Activated T-helper 17 cell treated with anti-CD3 and anti-CD28 coated beads, Interleukin-2, amount 50 U/mL, for 72 hours (primary cell): ENCODE measurements at regions not wholly inside any gene's neighbourhood (a gene's known extent, or its start where the extent isn't known, plus 50 kb on each side); places are given as distances from the start of the nearest gene placed in this dataset.

Experiments used
- ATAC-seq: fragments of 150-1000 bp; cut with Tn5 transposase; replicated peaks from 2 replicates; pipeline ENCODE4 v1.10.0; 2021; ENCODE audit warnings: mild to moderate bottlenecking, moderate library complexity
- H3K27ac Mint-ChIP-seq: one replicate; pipeline ENCODE4 v1.8.0; 2022; ENCODE audit warnings: mixed read lengths
- H3K27me3 Mint-ChIP-seq: one replicate; pipeline ENCODE4 v1.8.0; 2022; ENCODE audit warnings: mixed read lengths
- H3K36me3 Mint-ChIP-seq: one replicate; pipeline ENCODE4 v1.8.0; 2022; ENCODE audit warnings: low read depth, mild to moderate bottlenecking, mixed read lengths
- H3K4me1 Mint-ChIP-seq: one replicate; pipeline ENCODE4 v1.8.0; 2022; ENCODE audit warnings: mixed read lengths
- H3K4me3 Mint-ChIP-seq: one replicate; pipeline ENCODE4 v1.8.0; 2022; ENCODE audit warnings: mild to moderate bottlenecking, mixed read lengths
- H3K9me3 Mint-ChIP-seq: one replicate; pipeline ENCODE4 v1.8.0; 2022; ENCODE audit warnings: mixed read lengths

DNA sequence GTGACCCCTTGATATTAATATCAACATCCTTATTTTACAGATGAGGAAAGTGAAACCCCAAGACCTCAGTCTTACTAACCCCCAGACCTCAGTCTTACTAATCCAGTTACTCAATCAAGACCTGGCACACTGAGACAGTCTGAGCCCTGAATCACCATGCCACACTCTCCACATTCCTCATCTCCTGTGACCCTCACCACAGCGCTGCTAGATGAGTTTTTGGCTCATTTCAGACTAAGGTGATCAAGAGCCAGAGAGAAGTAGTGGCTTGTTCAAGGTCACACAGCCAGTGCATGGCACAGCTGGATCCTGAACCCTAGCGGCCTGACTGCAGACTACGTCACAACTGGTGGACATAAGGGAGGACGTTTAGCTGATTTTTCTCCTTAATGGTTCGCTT lies 579.2 kb downstream of the BCL11B start:
- peak; percentile 94 for ATAC-seq

DNA sequence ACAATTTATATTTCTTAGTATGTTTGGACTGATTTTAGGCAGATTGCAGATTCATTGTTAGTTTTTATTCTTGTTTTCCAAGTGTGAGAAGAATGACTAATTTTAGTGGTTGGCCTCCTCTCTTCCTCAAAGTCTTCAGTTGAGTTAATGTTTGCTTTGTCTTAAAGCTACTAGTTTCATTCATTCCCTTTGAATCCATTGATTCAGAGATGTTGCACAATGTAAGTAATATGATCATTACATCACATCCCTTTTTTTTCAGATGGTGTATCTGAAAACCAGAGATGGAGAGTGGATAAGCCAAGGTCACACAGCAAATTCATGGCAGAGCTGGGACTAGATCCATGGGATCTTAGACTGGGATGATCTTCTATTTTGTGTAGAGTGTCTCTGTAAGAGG lies 577.5 kb downstream of the BCL11B start:
- Mint-ChIP-seq H3K9me3 (peaks cover 12% of the 10 kb centered on the region), H3K4me3 (no peak overlapping the region), H3K36me3 (no peaks in the 10 kb centered on the region), H3K4me1 (peaks cover 6% of the 10 kb centered on the region), H3K27ac (no peak overlapping the region), H3K27me3 (no peaks in the 10 kb centered on the region)
- no peak for ATAC-seq

More for the DNA sequence above, 579.2 kb downstream of the BCL11B start:
- Mint-ChIP-seq H3K4me3 (no peak overlapping the region), H3K4me1 (peaks cover 6% of the 10 kb centered on the region), H3K9me3 (peaks cover 12% of the 10 kb centered on the region), H3K27ac (no peak overlapping the region), H3K27me3 (no peaks in the 10 kb centered on the region), H3K36me3 (no peaks in the 10 kb centered on the region)

- Mint-ChIP-seq H3K4me1 (peaks cover 6% of the 10 kb centered on the region), H3K9me3 (peaks cover 12% of the 10 kb centered on the region), H3K4me3 (no peak overlapping the region), H3K27ac (no peak overlapping the region), H3K36me3 (no peaks in the 10 kb centered on the region), H3K27me3 (no peaks in the 10 kb centered on the region)
- ATAC-seq = no peak
Measured at GRCh38 chr14:98695809-98696208, 576.2 kb downstream of the BCL11B start.

GRCh38 chr14:98698341-98698740 lies 573.7 kb downstream of the BCL11B start:
- H3K4me1 Mint-ChIP-seq = peaks cover 6% of the 10 kb centered on the region
- H3K9me3 Mint-ChIP-seq = peaks cover 12% of the 10 kb centered on the region
- H3K4me3 Mint-ChIP-seq = no peak overlapping the region
- H3K36me3 Mint-ChIP-seq = no peaks in the 10 kb centered on the region
- no peak for ATAC-seq
- no peak overlapping the region for H3K27ac Mint-ChIP-seq
- H3K27me3 Mint-ChIP-seq = no peaks in the 10 kb centered on the region

- Mint-ChIP-seq H3K4me1 (peaks cover 11% of the 10 kb centered on the region), H3K4me3 (no peak overlapping the region), H3K36me3 (no peaks in the 10 kb centered on the region), H3K27me3 (no peaks in the 10 kb centered on the region), H3K9me3 (peaks cover 11% of the 10 kb centered on the region), H3K27ac (no peak overlapping the region)
- no peak for ATAC-seq
Measured at GRCh38 chr14:98700748-98701147, 571.2 kb downstream of the BCL11B start.

DNA sequence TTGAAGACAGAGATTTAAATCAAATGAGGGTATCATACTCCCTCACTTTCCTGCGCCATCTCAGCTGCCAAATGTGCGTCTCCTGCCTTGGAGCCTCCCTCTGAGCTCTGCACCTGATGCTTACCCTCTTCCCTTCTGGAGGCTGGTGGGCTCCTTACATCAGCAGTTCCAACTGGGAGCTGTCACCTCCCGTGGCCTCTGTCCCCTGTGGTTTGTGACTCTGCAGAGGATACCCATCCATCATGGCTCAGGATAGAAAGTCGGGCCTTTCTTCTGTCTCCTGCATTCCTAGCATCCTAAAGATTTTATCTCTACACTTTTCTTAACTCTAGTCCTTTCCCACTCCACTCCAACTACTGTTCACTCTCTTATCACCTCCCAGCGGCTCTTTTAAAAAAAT lies 570.6 kb downstream of the BCL11B start:
- Mint-ChIP-seq H3K4me1 (peaks cover 7% of the 10 kb centered on the region), H3K4me3 (no peak overlapping the region), H3K27me3 (no peaks in the 10 kb centered on the region), H3K27ac (no peak overlapping the region), H3K36me3 (no peaks in the 10 kb centered on the region), H3K9me3 (peaks cover 8% of the 10 kb centered on the region)
- no peak for ATAC-seq

GRCh38 chr14:98704441-98704840 lies 567.6 kb downstream of the BCL11B start:
- H3K36me3 Mint-ChIP-seq = no peaks in the 10 kb centered on the region
- no peaks in the 10 kb centered on the region for H3K9me3 Mint-ChIP-seq
- peaks cover 7% of the 10 kb centered on the region for H3K4me1 Mint-ChIP-seq
- H3K27ac Mint-ChIP-seq = peak overlapping the region; percentile 22
- peak; percentile 32 for ATAC-seq
- H3K27me3 Mint-ChIP-seq = no peaks in the 10 kb centered on the region
- no peak overlapping the region for H3K4me3 Mint-ChIP-seq

GRCh38 chr14:98705871-98706300 lies 566.1 kb downstream of the BCL11B start:
- ATAC-seq = no peak
- no peaks in the 10 kb centered on the region for H3K36me3 Mint-ChIP-seq
- peaks cover 13% of the 10 kb centered on the region for H3K4me1 Mint-ChIP-seq
- H3K4me3 Mint-ChIP-seq = no peak overlapping the region
- no peaks in the 10 kb centered on the region for H3K27me3 Mint-ChIP-seq
- H3K27ac Mint-ChIP-seq = no peak overlapping the region
- no peaks in the 10 kb centered on the region for H3K9me3 Mint-ChIP-seq

- no peaks in the 10 kb centered on the region for H3K36me3 Mint-ChIP-seq
- ATAC-seq = no peak
- no peaks in the 10 kb centered on the region for H3K9me3 Mint-ChIP-seq
Measured at GRCh38 chr14:98707522-98707921, 564.5 kb downstream of the BCL11B start.

GRCh38 chr14:98708555-98708954 lies 563.4 kb downstream of the BCL11B start:
- no peaks in the 10 kb centered on the region for H3K9me3 Mint-ChIP-seq
- no peaks in the 10 kb centered on the region for H3K36me3 Mint-ChIP-seq
- H3K4me1 Mint-ChIP-seq = peaks cover 19% of the 10 kb centered on the region
- H3K27ac Mint-ChIP-seq = no peak overlapping the region
- H3K4me3 Mint-ChIP-seq = no peak overlapping the region
- no peak for ATAC-seq
- H3K27me3 Mint-ChIP-seq = no peaks in the 10 kb centered on the region

More at GRCh38 chr14:98707522-98707921, 564.5 kb downstream of the BCL11B start:
- H3K4me1 Mint-ChIP-seq = peaks cover 19% of the 10 kb centered on the region
- H3K27ac Mint-ChIP-seq = no peak overlapping the region
- no peaks in the 10 kb centered on the region for H3K27me3 Mint-ChIP-seq
- no peak overlapping the region for H3K4me3 Mint-ChIP-seq

DNA sequence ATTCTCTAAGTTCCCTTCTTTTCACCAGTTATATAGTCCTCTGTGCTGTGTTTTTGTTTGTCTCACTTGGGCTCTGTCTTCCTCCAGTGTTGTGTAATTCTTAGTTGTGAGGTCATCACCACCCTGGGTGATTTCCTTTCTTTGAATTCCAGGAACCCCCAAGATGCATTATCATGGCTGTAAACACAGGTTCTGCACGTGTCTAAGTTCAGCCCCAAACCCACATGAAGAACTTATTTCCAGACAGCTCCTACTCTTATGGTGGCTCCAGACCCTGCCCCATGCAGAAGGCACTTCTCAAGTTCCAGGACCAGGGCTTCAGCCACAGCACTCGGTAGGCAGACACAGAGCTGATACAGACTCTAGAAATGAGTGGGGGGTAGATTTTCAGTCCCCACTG lies 560.5 kb downstream of the BCL11B start:
- peaks cover under 1% of the 10 kb centered on the region for H3K27me3 Mint-ChIP-seq
- peak overlapping the region; percentile 5 for H3K4me3 Mint-ChIP-seq
- no peak overlapping the region for H3K27ac Mint-ChIP-seq
- no peaks in the 10 kb centered on the region for H3K9me3 Mint-ChIP-seq
- no peaks in the 10 kb centered on the region for H3K36me3 Mint-ChIP-seq
- ATAC-seq = peak; percentile 70
- peaks cover 12% of the 10 kb centered on the region for H3K4me1 Mint-ChIP-seq

DNA sequence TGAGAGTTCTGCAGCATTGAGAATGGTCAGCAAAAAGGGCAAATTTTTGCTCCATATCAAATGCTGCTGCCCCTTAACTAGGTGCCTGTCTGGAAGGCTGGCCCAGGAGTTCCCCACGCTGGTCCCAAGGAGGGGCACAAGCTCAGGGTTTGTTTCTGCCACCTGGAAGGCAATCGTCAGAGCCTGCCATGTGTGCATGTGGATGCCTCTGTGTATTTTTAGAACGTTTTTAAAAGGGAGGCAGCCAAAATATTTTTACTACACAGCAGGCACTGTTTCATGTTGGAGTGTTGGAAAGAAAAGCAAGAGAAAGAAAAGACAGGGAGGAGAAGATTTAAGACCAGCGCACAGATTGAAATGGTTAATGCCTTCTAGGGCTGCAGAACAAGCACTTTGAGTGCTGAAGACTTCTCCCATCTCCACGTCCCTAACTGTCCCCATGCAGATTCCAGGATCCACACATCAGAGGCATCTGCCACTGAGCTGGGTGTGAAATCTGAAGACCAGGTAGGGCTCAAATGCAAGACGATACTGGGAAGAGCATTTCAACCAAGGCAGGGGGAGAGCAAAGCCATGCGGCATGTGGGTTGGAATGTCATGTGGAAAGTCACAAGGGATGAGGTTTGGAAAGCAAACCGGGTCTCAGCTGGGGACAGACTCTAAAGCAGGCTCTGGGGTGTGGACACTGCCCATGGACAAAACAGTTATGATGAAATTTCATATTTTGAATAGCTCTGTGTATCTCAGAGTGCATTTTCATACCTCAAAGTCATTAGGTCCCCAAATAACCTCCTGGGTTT lies 557.2 kb downstream of the BCL11B start:
- H3K4me3 Mint-ChIP-seq = no peak overlapping the region

GRCh38 chr14:98716133-98716532 lies 555.9 kb downstream of the BCL11B start:
- ATAC-seq = no peak
- H3K27ac Mint-ChIP-seq = no peak overlapping the region
- H3K27me3 Mint-ChIP-seq = peaks cover 7% of the 10 kb centered on the region
- no peaks in the 10 kb centered on the region for H3K9me3 Mint-ChIP-seq
- H3K36me3 Mint-ChIP-seq = no peaks in the 10 kb centered on the region
- H3K4me1 Mint-ChIP-seq = peaks cover 8% of the 10 kb centered on the region
- H3K4me3 Mint-ChIP-seq = no peak overlapping the region

More for the DNA sequence above, 557.2 kb downstream of the BCL11B start:
- Mint-ChIP-seq H3K27me3 (peaks cover 7% of the 10 kb centered on the region), H3K9me3 (no peaks in the 10 kb centered on the region), H3K36me3 (no peaks in the 10 kb centered on the region), H3K4me1 (peaks cover 15% of the 10 kb centered on the region), H3K27ac (no peak overlapping the region)
- no peak for ATAC-seq

- H3K4me1 Mint-ChIP-seq = peaks cover 3% of the 10 kb centered on the region
Measured at GRCh38 chr14:98721061-98721460, 550.9 kb downstream of the BCL11B start.

DNA sequence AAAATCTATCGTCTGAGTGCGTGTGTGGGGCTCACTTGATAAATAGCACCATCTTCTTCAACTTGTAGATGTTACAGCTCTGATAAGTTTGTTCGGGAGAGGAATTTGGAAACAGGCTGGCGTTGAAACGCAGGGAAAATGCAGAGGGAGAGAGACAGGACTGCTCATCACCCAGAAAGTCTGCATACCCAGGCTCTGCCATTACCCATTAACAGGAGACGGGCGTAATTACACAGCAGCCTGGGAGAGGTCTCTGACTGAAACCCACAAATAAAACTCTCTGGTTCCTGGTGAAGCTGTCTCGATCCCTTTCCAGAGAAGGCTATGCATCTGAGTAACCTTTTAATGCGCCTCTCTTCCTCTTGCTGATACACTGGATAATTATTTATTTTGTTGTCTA lies 547.3 kb downstream of the BCL11B start:
- Mint-ChIP-seq H3K4me3 (no peak overlapping the region), H3K4me1 (no peaks in the 10 kb centered on the region), H3K27me3 (no peaks in the 10 kb centered on the region), H3K9me3 (no peaks in the 10 kb centered on the region), H3K27ac (no peak overlapping the region), H3K36me3 (no peaks in the 10 kb centered on the region)
- ATAC-seq = no peak

More at GRCh38 chr14:98721061-98721460, 550.9 kb downstream of the BCL11B start:
- peaks cover 7% of the 10 kb centered on the region for H3K27me3 Mint-ChIP-seq
- no peak overlapping the region for H3K4me3 Mint-ChIP-seq
- ATAC-seq = no peak
- H3K9me3 Mint-ChIP-seq = no peaks in the 10 kb centered on the region
- H3K27ac Mint-ChIP-seq = no peak overlapping the region
- H3K36me3 Mint-ChIP-seq = no peaks in the 10 kb centered on the region
